Stomach (tissue), 4 donors: ENCODE measurements at regions not wholly inside any gene's neighbourhood (a gene's known extent, or its start where the extent isn't known, plus 50 kb on each side); places are given as distances from the start of the nearest gene placed in this dataset.

Experiments
- POLR2AphosphoS5 ChIP-seq, 3 donors: sonication (generic); formaldehyde crosslinking; IDR thresholded peaks; one replicate each; pipeline ENCODE4 v1.6.1; 2016; ENCODE audit warnings: antibody characterized with exemption in 3 of 3
- TF ChIP-seq, protein P1 (sequence below), 7 experiments: fragments of 450-650 bp in 4 of 7; fragments of 200-600 bp in 3 of 7; sonication (generic) in 3 of 7; IDR thresholded peaks; one replicate each; pipeline ENCODE4 v1.5.1; 2016 to 2019; ENCODE audit warnings: antibody characterized with exemption in 7 of 7, control low read depth in 2 of 7, mild to moderate bottlenecking in 1 of 7

DNA sequence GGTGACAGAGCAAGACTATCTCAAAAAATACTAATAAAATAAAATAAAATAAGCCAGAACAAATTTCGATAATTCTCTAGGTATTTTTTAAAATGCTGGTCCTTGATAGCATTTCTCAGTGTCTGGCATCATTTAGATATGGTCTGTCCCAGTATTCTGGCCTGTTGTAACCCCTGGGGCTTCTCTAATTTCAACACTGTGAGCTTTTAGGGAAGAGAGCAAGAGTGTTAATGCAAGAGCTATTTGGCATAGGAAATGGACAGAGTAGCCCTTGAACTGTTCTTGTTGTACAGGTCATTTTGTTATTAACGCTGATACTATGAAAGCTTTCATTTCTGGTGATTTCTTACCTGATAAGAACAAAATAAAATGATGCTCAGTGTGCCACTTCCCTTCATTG lies 112.2 kb upstream of the ZNF608 start:
- TF ChIP-seq POLR2AphosphoS5 (IDR thresholded peaks at IDR 0.05) = no peak
- TF ChIP-seq, protein P1, sequence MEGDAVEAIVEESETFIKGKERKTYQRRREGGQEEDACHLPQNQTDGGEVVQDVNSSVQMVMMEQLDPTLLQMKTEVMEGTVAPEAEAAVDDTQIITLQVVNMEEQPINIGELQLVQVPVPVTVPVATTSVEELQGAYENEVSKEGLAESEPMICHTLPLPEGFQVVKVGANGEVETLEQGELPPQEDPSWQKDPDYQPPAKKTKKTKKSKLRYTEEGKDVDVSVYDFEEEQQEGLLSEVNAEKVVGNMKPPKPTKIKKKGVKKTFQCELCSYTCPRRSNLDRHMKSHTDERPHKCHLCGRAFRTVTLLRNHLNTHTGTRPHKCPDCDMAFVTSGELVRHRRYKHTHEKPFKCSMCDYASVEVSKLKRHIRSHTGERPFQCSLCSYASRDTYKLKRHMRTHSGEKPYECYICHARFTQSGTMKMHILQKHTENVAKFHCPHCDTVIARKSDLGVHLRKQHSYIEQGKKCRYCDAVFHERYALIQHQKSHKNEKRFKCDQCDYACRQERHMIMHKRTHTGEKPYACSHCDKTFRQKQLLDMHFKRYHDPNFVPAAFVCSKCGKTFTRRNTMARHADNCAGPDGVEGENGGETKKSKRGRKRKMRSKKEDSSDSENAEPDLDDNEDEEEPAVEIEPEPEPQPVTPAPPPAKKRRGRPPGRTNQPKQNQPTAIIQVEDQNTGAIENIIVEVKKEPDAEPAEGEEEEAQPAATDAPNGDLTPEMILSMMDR (IDR thresholded peaks at IDR 0.05) = no peak
